Activated CD8-positive, alpha-beta T cell treated with anti-CD3 and anti-CD28 coated beads, Interleukin-2, amount 10 ng/mL, durations not matched to agents 7 days and 5 days (primary cell): ENCODE measurements at regions not wholly inside any gene's neighbourhood (a gene's known extent, or its start where the extent isn't known, plus 50 kb on each side); places are given as distances from the start of the nearest gene placed in this dataset.
"Not testable (repeated sequence)": the region's sequence is repeated elsewhere in the genome, so short reads cannot be mapped to it uniquely, and the experiment has no call there.

Experiments used
- ATAC-seq: fragments of 150-1000 bp; cut with Tn5 transposase; one replicate; pipeline ENCODE4 v1.10.0; 2021; ENCODE audit warnings: moderate library complexity
- CTCF ChIA-PET: fragments of 350-600 bp; sonication (Branson Sonifier 250); formaldehyde crosslinking; loops from one replicate; lab custom pipeline; 2021; ENCODE audit warnings: antibody characterized with exemption; lab: Charles Lee
- POLR2A ChIA-PET: fragments of 350-600 bp; sonication (Branson Sonifier 250); formaldehyde crosslinking; loops from one replicate; lab custom pipeline; 2021; ENCODE audit warnings: antibody characterized with exemption; lab: Charles Lee
- DNase-seq: peaks from one replicate; pipeline ENCODE4 v3.0.0-alpha.2; 2020
- H3K27ac Mint-ChIP-seq: one replicate; pipeline ENCODE4 v1.8.0; 2021; ENCODE audit warnings: mild to moderate bottlenecking, mixed read lengths
- H3K27me3 Mint-ChIP-seq: one replicate; pipeline ENCODE4 v1.8.0; 2021; ENCODE audit warnings: low read depth, mixed read lengths
- H3K36me3 Mint-ChIP-seq: one replicate; pipeline ENCODE4 v1.8.0; 2021; ENCODE audit warnings: low read depth, mixed read lengths
- H3K4me1 Mint-ChIP-seq: one replicate; pipeline ENCODE4 v1.8.0; 2021; ENCODE audit warnings: low read depth, mixed read lengths
- H3K4me3 Mint-ChIP-seq: one replicate; pipeline ENCODE4 v1.8.0; 2021; ENCODE audit warnings: mild to moderate bottlenecking, mixed read lengths
- H3K9me3 Mint-ChIP-seq: one replicate; pipeline ENCODE4 v1.8.0; 2022; ENCODE audit warnings: mixed read lengths; ENCODE audit not compliant: insufficient read depth

DNA sequence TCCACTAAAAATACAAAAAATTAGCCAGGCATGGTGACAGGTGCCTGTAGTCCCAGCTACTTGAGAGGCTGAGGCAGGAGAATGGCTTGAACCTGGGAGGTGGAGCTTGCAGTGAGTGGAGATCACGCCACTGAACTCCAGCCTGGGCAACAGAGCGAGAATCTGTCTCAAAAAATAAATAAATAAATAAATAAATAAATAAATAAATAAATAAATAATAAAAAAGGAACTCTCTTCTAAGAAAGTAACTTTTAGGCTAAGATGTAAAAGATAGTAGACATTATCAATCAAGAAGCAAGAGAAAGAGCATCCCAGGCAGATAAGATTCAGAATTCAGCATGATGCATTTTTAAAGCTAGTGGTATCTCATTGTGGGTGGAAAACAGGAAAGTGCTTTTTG, 364.8 kb upstream of the LRRC4C start:
- H3K4me1 Mint-ChIP-seq, CTCF ChIA-PET, H3K27me3 Mint-ChIP-seq, DNase-seq, H3K27ac Mint-ChIP-seq, ATAC-seq, H3K4me3 Mint-ChIP-seq, H3K36me3 Mint-ChIP-seq, POLR2A ChIA-PET: not testable (repeated sequence)
- peaks cover 18% of the 10 kb centered on the region for H3K9me3 Mint-ChIP-seq

DNA sequence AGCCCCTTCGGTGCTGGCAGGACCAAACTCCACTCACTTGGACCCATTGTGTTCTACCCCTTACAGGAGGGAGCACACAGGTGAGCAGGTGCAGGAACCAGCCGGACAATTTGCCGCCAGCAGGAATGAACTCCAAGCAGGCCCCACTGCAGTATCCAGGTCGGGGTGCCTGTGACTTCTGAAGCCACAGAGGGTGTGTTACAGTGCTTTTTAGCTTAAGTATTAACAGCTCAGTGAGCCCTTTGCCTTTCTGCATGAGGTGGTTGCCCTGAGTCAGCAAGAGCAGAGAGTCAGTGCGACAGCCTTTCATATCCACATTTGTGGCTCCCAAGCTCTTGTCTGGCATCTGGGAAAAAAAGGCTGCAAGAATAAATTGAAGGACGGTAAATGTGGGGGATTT, 366.6 kb upstream of the LRRC4C start:
- no peaks in the 10 kb centered on the region for H3K4me1 Mint-ChIP-seq
- H3K27me3 Mint-ChIP-seq = no peaks in the 10 kb centered on the region
- POLR2A ChIA-PET = no interaction called here
- peaks cover 23% of the 10 kb centered on the region for H3K9me3 Mint-ChIP-seq
- CTCF ChIA-PET = no interaction called here
- no peaks in the 10 kb centered on the region for H3K36me3 Mint-ChIP-seq
- no peak for ATAC-seq
- no peak for DNase-seq
- H3K4me3 Mint-ChIP-seq = no peak overlapping the region
- no peak overlapping the region for H3K27ac Mint-ChIP-seq

DNA sequence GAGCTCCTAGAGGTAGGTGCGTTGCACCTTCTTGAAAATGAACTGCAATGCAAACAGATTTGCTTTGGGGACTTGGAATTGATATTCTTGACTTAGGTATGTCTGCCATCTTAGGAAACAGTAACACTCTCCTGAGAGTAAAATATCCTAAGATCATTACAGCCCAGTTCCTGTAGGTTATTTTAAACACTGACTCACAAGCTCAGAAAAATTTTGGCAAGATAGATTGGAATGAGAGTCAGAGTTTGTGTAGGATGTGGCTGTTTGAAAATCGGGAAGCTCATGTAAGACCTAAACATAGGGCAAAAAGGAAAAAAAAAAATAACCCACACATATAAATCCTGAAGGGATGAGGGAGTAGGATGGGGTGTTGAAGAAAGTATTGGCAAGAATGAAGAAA, 377.0 kb upstream of the LRRC4C start:
- H3K4me1 Mint-ChIP-seq = no peaks in the 10 kb centered on the region

DNA sequence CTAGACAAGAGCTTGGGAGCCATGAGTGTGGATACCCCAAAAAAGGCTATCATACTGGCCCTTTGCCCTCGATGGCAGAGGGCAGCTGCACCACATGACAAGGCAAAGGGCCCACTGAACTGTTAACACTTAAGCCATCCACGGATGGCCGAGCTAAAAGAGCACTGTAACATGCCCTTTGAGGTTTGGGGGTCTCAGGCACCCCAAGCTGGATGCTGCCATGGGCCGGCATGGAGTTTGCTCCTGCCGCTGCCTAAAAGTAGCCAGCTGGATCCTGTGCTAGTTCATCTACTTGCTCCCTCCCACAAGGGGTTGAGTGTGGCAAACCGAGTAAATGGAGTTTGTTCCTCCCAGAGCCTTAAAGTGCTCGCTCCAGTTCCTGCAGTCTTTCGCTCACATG, 383.2 kb upstream of the LRRC4C start:
- ATAC-seq (no peak), DNase-seq (no peak)
- Mint-ChIP-seq H3K36me3 (no peaks in the 10 kb centered on the region), H3K9me3 (peaks cover 14% of the 10 kb centered on the region), H3K4me3 (no peak overlapping the region), H3K27ac (no peak overlapping the region), H3K27me3 (no peaks in the 10 kb centered on the region), H3K4me1 (no peaks in the 10 kb centered on the region)
- ChIA-PET POLR2A (no interaction called here), CTCF (no interaction called here)

More for the DNA sequence above, 377.0 kb upstream of the LRRC4C start:
- Mint-ChIP-seq H3K27ac (no peak overlapping the region), H3K36me3 (no peaks in the 10 kb centered on the region), H3K4me3 (no peak overlapping the region), H3K9me3 (peaks cover 22% of the 10 kb centered on the region), H3K27me3 (no peaks in the 10 kb centered on the region)
- POLR2A ChIA-PET = no interaction called here
- no peak for ATAC-seq
- no peak for DNase-seq
- CTCF ChIA-PET = no interaction called here

DNA sequence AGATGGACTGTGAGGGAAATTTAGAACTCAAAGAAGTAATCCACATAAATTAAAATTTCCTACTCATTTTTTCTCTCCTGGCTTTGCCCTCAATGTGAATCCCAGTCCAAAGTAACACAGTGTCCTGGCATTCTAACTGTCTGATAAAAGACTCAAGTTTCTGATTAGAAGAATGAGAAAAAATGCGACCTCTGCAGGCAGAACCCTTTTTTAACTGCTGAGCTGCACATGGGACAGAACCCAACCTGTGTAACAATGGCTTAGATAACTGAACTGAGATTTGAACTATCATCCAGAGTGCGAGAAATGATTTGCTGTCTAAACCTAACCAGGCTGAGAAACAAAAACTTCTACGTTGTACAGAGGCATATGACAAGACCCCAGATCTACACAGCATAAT, 385.6 kb upstream of the LRRC4C start:
- Mint-ChIP-seq H3K36me3 (no peaks in the 10 kb centered on the region), H3K27ac (no peak overlapping the region), H3K4me1 (no peaks in the 10 kb centered on the region), H3K9me3 (peaks cover 19% of the 10 kb centered on the region), H3K4me3 (no peak overlapping the region), H3K27me3 (no peaks in the 10 kb centered on the region)
- ChIA-PET POLR2A (no interaction called here), CTCF (no interaction called here)
- no peak for ATAC-seq
- DNase-seq = no peak

DNA sequence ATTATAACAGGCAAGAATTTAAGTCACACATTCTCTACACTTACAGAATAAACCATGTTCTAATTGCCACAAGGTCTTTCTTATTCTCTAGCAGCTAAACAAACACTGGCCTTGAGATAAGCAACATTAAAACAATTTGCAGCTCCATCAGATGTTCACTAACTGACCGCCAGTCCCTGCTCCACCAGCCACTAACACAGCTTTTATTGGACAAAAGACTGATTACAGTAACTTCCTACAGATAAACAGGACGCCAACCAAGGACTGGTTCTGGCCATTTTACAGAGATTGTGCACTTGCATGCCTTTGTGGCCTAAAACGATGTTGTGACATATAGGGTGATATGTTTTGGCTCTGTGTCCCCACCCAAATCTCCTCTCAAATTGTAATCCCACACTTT, 388.9 kb upstream of the LRRC4C start:
- ATAC-seq = no peak
- Mint-ChIP-seq H3K36me3 (no peaks in the 10 kb centered on the region), H3K27ac (no peak overlapping the region), H3K9me3 (peaks cover 22% of the 10 kb centered on the region), H3K4me1 (no peaks in the 10 kb centered on the region), H3K27me3 (no peaks in the 10 kb centered on the region), H3K4me3 (no peak overlapping the region)
- CTCF ChIA-PET = no interaction called here
- POLR2A ChIA-PET = no interaction called here
- no peak for DNase-seq

DNA sequence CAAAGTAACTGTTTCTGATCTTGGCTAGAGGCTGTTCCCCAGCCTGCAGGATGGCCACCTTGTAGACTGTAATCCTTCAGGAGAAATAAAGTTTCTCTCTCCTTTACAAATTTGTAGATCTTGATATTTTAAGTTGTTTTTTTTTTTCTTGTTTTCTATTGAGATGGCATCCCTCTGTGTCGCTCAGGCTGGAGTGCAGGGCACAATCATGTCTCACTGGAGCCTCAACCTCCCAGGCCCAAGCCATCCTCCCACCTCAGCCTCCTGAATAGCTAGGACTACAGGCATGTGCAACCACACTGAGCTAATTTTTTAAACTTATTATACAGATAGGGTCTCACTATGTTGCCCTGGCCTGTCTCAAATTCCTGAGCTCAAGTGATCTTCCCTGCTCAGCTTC, 389.8 kb upstream of the LRRC4C start:
- no peak overlapping the region for H3K27ac Mint-ChIP-seq
- CTCF ChIA-PET = no interaction called here
- DNase-seq = no peak
- H3K36me3 Mint-ChIP-seq = no peaks in the 10 kb centered on the region
- H3K27me3 Mint-ChIP-seq = no peaks in the 10 kb centered on the region
- H3K4me3 Mint-ChIP-seq = no peak overlapping the region
- no peaks in the 10 kb centered on the region for H3K4me1 Mint-ChIP-seq
- no peak for ATAC-seq
- peaks cover 22% of the 10 kb centered on the region for H3K9me3 Mint-ChIP-seq
- POLR2A ChIA-PET = no interaction called here

DNA sequence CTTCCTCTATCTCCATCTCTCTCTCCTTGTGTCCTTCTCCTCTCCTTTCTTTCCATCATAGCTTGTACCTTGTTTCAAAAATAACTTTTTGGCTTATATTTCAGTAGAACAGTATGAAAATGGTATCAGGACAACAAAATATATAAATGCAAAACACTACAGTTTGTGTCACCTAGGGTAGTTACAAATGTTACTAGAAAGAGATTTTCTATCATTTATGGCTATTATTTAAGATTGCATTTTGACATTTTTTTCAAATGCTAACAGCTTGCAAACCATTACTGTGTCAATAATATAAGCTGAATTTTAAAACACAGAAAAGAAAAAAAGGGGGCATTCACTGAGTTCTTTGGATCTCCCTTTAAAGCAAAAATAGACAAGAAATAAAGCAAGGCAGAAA, 392.3 kb upstream of the LRRC4C start:
- DNase-seq (no peak), ATAC-seq (no peak)
- Mint-ChIP-seq H3K36me3 (no peaks in the 10 kb centered on the region), H3K4me3 (no peak overlapping the region), H3K27me3 (no peaks in the 10 kb centered on the region), H3K27ac (no peak overlapping the region), H3K4me1 (no peaks in the 10 kb centered on the region), H3K9me3 (peaks cover 28% of the 10 kb centered on the region)
- ChIA-PET POLR2A (no interaction called here), CTCF (no interaction called here)

DNA sequence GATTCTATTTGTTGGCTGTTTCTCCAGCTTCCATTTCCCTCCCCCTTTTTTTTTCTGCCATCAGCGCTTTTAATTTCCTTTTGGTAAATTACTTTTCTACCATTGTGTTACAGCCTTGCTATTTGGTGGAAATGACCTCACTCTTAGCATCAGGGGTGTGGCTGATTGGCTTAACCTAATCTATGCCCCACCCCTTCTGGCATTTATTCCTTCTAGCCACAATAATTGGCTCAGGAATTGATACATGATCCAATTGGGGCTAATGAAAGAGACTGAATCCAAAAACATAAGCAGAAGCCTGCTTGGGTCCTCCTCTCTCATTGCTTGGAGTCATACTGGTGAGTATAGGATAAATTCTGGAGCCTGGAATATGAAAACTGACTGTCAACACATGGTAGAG, 402.4 kb upstream of the LRRC4C start:
- DNase-seq (no peak), ATAC-seq (no peak)
- H3K27ac Mint-ChIP-seq = no peak overlapping the region
- ChIA-PET CTCF (no interaction called here), POLR2A (no interaction called here)
- H3K27me3 Mint-ChIP-seq = no peaks in the 10 kb centered on the region
- no peak overlapping the region for H3K4me3 Mint-ChIP-seq
- H3K4me1 Mint-ChIP-seq = no peaks in the 10 kb centered on the region
- H3K36me3 Mint-ChIP-seq = no peaks in the 10 kb centered on the region
- peaks cover 15% of the 10 kb centered on the region for H3K9me3 Mint-ChIP-seq

DNA sequence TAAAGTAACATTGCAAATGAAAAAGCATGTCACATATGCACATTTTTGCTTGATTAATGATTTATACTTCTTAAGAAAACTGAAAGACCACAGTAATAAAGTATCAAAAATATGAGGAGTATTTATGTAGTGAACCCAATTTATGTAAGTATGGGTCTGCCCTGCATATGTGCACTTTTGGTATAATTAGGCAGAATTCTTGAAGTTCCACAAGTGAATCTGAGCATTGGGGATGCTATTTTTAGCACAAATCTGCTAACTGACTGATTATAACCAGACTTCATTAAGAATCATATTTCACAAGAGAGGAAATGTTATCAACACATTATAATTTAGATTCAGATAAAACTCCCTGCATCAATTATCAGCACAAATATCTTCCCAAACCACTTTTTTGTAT, 407.1 kb upstream of the LRRC4C start:
- H3K4me1 Mint-ChIP-seq = no peaks in the 10 kb centered on the region
- ChIA-PET POLR2A (no interaction called here), CTCF (no interaction called here)
- no peaks in the 10 kb centered on the region for H3K27me3 Mint-ChIP-seq
- H3K4me3 Mint-ChIP-seq = no peak overlapping the region
- H3K27ac Mint-ChIP-seq = no peak overlapping the region
- peaks cover 12% of the 10 kb centered on the region for H3K9me3 Mint-ChIP-seq
- H3K36me3 Mint-ChIP-seq = no peaks in the 10 kb centered on the region
- no peak for DNase-seq
- ATAC-seq = no peak

DNA sequence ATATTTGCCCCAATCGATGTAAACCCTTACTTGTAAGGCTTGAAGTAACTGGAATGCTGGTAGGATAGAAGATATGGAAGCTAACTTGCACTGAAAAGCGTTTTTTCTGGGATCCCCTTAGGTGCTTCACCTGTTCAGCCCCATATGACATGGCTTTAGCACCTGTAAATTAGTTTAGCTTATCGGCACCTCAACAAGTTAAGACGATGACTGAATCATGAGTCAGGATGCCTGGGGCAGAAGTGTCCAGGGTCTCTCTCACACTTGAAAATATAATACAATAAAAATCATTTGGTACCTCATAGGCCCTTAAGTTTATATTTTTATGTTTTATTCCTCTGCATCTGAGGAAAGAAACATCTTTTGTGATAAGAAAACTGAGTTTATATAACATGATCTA, 409.2 kb upstream of the LRRC4C start:
- H3K27me3 Mint-ChIP-seq = no peaks in the 10 kb centered on the region
- DNase-seq (no peak), ATAC-seq (no peak)
- peaks cover 14% of the 10 kb centered on the region for H3K9me3 Mint-ChIP-seq
- H3K36me3 Mint-ChIP-seq = no peaks in the 10 kb centered on the region
- H3K4me1 Mint-ChIP-seq = no peaks in the 10 kb centered on the region
- CTCF ChIA-PET = no interaction called here
- POLR2A ChIA-PET = no interaction called here
- H3K4me3 Mint-ChIP-seq = no peak overlapping the region
- no peak overlapping the region for H3K27ac Mint-ChIP-seq

DNA sequence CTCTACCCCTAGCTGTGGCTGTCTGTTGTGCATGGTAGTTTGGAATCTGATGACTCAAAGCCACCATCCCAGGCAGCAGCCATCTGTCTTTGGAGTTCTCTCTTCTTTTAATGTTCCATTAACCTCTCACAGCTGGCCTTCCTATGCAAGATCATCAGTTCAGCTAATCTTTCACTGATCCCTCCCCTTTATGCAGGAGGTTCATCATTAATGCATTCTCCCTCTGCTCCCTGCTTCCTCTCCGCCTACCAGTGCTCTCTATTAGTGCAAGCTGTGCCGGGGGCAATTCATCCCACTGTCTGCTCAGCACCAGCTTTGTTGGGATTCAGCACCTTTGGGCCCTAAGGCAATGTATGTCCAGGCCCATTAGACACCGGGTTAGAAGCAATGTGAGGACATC, 413.0 kb upstream of the LRRC4C start:
- no peak for ATAC-seq
- no peak for DNase-seq
- Mint-ChIP-seq H3K4me1 (no peaks in the 10 kb centered on the region), H3K27me3 (no peaks in the 10 kb centered on the region), H3K27ac (no peak overlapping the region), H3K36me3 (no peaks in the 10 kb centered on the region), H3K4me3 (no peak overlapping the region), H3K9me3 (peaks cover 5% of the 10 kb centered on the region)
- POLR2A ChIA-PET = no interaction called here
- CTCF ChIA-PET = interaction anchor here (0.6 kb wide), 1 partner anchor 12 kb away, joined by 6 read pairs; no protein-coding TSS in a partner anchor

DNA sequence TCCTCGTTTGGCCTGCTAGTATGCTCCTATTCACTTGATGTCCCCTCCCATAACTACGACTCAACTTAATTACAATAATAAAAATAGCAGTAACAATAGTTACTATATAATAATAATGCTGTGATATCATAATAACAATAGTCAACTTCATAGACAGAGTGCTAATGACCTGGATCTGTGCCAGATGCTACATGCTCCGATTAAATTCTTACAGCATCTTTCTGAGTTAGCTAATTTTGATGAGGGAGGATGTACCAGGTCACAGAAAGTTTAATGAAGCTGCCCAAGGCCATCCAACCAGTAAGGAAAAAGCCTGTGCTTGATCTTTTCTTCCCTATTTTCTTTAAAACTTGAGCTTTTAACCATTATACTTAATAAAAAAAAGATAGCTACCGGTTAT, 413.4 kb upstream of the LRRC4C start:
- H3K36me3 Mint-ChIP-seq = no peaks in the 10 kb centered on the region
- no peak overlapping the region for H3K27ac Mint-ChIP-seq
- H3K9me3 Mint-ChIP-seq = peaks cover 5% of the 10 kb centered on the region
- H3K4me3 Mint-ChIP-seq = no peak overlapping the region
- ATAC-seq (no peak), DNase-seq (no peak)
- no peaks in the 10 kb centered on the region for H3K4me1 Mint-ChIP-seq
- H3K27me3 Mint-ChIP-seq = no peaks in the 10 kb centered on the region
- POLR2A ChIA-PET = no interaction called here
- CTCF ChIA-PET = interaction anchor here (0.6 kb wide), 1 partner anchor 11 kb away, joined by 6 read pairs; no protein-coding TSS in a partner anchor
